RPMI8226 (cell line): ENCODE measurements at regions not wholly inside any gene's neighbourhood (a gene's known extent, or its start where the extent isn't known, plus 50 kb on each side); places are given as distances from the start of the nearest gene placed in this dataset.

Experiments
- DNase-seq: peaks from one replicate; pipeline ENCODE4 v3.0.0-alpha.2; 2015

DNA sequence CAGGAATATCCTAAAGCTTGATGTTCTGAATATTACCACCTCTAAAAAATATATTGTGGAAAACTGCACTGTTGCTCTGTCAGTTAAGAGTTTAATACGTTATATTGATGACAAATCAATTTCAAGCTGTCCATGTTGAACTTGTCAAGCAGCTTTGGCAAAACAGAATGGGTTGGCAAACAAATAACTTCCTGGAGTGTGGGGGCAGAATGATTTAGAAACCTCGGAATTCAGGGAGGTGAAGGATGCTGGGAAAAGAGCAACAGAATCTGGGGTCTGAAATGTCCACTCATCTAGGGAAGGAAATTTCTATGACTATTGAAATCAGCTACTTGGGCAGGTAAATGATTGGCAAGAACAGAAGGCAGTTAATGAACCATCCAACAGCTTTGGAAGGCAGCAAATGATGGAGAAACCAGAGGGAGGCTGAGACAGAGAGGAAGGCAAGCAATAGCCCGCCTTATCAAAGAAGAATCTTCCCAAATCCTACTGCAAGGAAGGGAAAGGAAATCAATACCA lies 95.1 kb upstream of the PALS2 start:
- DNase-seq, result no peak

DNA sequence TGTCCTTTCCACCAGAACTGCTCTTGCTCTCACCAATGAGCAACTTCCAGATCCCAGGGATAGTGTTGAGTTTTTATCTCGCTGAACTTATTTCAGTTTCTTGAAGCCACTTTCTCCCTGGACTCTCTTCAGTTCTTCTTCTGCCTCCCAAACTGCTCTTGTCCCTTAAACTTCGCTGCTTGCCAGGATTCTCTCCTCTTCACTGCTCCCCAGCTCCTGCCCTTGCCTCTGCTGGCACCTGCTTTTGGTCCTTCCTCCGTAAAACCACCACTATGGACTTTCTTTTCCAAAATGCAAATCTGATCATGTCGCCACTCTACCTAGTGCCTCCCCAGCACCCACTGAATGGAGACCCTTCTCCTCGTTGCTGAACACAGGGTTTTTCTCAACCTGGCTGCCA lies 92.8 kb upstream of the PALS2 start:
- no peak for DNase-seq

DNA sequence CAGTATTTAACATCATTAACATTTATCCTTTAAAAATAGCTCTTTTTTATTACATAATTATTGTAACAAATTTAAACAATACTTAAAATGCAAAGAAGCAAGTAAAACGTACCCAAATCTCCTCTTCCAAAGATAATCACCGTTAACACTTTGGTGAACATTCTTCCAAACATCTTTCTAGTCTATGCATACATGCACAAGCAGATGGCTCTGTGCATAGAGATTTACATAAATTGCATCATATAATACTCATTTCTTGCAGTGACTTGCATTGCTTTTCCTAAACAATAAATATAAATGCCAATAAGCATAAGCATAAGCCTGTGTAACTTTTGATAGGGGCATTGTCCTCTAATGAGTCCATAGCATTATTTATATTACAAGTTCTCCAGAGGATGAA lies 89.4 kb upstream of the PALS2 start:
- no peak for DNase-seq

DNA sequence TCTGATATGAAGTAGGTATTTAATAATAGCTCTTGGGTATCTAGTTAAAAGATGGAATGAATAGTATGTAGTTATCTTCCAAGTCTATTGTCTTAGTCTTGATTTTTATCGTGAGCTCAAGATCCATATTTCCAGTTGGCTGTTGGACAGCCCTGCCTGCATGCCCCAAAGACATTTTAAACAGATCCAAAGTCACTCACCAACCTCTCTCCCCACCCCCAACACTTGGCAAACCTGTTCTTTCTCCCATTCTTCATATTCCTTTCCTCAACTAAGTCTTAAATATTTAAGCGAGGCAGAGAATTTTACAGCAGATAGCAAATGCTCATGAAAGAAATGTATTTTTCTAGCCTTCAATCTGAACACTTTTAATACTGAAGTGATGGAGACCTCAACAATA lies 80.7 kb upstream of the PALS2 start:
- DNase-seq, result no peak

DNA sequence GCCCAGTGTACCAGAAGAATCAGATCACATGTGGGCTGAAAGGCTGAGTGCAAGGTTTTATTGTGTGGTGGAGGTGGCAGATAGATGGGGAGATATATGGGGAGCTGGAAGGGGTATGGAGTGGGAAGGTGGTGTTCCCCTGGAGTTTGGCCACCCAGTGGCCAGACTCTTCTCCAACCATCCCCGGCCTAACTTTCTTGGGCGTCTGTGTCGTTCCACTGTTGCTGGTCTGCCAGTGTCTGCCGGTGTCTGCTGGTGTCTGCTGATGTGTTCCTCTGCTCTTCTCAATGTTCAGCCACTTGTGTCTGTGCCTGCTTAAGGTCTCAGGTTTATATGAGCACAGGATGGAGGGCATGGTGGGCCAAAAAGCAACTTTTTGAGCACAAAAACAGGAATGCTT lies 78.4 kb upstream of the PALS2 start:
- DNase-seq, result no peak

DNA sequence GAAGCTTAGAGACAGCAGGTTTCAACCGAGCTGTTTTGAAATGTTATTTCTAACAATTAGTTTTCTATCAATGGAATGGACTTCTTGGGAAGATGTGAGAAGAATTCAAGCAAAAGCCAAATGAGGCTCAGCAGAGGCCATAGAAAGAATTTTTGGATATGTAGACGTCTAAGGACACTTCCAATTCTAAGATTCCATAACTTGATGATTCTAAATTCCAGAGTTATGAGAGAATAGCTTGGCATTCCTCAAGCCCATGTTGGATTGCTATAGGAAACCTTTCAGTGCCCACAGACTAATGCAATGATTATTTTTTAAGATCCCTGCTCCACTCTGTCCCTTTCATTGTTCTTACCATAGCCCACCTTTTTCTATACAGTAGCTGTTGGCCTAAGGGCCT lies 77.2 kb upstream of the PALS2 start:
- DNase-seq, result no peak

DNA sequence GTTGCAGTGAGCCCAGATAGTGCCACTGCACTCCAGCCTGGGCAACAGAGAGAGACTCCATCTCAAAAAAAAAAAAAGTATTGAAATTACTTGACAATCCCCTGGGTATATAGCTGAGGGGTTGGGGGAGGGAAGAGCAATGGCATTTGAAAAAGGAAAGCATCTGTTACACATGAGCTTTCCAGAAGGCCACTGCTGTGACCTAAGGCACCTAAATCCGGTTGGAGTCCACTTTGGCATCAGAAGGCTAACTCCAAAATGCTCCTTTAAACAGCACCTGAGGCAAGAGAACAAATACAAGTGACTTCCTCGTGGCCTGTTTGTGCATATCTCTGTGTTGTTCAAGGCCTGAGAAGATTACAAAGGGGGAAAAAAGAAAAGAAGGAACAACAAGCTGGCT lies 74.8 kb upstream of the PALS2 start:
- DNase-seq, result no peak

DNA sequence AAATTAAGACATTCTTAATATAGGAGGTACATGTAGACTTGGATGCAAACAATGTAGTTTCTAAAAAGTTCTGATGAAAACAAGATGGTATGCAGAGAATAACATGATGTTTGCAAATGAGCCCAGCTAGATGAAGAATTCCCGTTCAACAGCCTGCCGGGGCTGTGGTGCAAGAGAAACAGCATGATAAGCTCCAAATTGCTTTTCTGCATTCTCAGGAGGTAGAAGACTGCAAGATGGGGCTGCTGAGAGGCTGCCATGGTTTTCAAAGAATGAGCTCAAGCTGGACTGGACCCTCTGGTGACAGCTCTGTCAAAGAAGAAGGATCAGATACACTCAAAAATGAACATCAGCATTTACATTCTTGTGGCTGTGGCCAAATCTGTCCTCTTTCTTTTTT lies 73.4 kb upstream of the PALS2 start:
- no peak for DNase-seq

DNA sequence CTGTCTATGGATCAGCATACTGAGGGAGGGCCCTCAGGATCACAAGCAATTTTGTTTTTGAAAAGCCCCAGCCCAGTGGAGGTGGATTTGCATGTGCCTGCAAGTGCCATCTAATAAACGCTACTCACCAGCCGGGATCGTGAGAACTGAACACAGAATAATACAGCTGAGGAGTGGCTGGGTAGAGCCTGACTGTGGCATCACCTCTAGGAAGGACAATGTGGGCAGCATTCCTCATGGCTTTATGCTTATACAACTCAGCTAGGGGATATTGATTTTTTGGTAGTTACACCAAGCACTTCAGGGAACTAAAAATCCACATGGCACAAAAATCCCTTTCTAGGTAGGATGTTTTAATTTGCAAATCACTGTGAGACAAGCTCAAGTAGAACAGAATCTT lies 72.7 kb upstream of the PALS2 start:
- DNase-seq, result no peak

DNA sequence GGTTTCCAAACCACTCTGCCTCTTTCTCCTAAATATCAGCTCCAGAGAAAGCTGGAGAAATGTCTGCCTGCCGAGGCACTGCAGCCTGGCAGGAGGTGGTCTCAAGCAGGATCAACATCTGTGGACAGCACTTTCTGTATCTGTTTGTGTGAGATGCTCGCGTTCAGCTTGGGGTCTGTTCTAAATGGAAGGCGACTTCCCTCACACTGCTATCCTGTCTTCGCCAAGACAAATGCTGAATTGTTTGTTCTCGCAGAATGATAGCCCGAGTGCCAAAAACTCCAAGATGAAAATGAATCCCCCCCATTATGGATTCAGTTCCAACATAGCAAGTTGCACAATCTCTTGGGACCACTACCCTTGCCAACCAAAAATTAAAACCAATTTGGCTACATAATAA lies 72.2 kb upstream of the PALS2 start:
- no peak for DNase-seq

DNA sequence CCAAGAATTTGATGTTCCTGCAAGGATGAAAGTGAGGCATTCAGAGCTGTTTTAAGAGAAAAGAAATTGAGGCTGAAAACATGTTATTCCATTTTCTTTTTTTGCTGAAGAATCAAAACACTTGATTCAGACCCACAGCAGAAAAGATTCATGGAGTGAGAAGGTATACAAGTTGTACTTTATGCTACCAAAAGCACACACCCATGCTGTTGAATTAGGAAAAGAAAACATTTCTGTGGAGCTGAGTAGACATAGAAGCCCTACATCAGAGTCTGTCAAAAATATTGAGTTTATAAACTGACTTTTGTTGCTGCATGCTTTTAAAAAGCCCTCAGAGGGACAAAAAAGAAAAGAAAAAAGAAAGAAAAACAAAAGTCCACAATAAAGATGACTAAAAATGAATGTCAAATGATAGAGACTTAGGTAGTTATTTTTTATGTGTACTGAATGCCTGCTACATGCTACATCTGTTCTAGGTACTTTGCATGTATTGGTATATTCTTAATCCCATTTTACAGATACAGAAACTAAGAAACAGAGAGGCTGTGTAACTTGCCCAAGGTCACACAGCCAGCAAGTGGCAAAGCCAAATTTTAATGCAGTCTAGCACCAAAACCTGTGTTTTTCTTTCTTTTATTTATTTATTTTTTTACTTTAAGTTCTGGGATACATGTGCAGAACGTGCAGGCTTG lies 71.7 kb upstream of the PALS2 start:
- no peak for DNase-seq

DNA sequence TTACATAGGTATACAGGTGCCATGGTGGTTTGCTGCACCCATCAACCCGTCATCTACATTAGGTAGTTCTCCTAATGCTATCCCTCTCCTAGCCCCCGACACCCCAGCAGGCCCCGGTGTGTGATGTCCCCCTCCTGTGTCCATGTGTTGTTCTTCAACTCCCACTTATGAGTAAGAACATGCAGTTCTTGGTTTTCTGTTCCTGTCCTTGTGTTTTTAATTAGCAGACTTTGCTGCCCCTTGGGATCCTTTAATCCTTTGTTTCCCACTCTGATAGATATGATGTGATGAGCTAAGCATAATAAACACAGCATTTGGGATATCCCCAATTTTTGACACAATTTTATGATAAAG lies 71.1 kb upstream of the PALS2 start:
- DNase-seq, result no peak

DNA sequence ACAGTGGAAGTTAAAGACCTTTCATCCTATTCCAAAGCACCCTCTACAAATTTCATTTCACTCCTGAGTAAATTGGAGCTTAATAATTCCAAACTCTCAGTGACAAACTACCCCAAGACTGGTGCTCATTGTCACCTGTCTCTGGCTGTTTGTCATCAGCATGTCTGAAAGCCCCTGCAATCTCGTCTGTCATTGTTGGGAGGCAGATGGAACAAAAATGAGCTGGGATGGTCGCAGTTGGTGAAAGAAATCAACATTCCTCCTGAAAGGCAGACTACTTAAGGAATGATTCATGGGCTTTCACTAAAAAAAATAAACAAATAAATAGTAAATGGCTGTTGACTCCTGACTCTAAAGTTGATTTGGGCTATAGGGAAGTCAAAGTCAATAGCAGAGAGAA lies 69.7 kb upstream of the PALS2 start:
- no peak for DNase-seq

DNA sequence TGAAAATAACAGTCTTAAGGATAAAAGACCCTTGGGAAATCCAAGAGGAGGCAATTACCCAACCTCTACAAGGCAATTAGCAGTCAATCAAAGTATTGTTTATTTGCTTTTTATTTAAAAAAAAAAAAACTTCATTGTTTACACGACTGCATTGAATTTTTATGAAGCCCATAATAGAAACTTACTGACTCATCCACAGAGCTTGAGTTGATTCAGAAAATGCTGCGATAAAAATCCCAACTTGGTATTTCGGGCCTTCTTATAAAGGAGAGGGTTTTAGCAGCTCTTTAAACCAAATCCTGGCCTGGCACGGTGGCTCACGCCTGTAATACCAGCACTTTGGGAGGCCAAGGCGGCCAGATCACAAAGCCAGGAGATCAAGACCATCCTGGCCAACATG lies 69.2 kb upstream of the PALS2 start:
- no peak for DNase-seq

DNA sequence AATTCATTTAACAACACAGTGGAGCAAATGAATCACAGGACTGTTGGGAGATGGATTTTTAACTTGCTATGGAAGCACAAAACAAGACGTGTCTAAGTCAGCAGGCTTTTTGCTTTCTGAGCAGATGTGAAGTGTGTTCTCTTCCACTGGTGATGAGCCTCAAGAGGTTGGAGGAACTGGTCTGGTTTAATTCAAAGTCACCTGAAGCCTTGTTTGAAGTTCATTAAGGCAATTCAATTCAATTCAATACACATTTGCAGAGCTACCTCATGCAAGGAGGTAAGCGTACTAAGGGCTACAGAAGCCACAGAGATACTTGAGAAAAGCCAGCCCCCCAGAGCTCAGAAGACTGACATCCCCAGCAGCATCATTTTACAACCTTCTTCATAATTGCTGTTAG lies 68.4 kb upstream of the PALS2 start:
- DNase-seq, result no peak

DNA sequence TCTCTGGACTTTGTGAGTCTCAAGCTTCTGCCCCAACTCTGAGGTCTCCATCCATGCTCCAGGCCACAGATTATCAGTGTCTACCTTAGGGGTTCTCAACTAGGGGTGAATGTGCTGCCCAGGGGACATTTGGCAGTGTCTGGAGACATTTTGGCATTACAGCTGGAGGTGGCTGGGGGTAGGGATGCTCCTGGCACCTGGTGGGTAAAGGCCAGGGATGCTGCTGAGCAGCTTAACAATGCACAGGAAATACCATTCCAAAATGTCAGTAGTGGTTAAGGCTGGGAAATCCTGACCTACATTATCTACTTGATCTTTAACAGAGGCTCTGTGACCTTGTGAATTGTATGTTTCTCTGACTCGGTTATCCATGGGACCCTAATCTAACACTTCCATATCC lies 67.3 kb upstream of the PALS2 start:
- no peak for DNase-seq

DNA sequence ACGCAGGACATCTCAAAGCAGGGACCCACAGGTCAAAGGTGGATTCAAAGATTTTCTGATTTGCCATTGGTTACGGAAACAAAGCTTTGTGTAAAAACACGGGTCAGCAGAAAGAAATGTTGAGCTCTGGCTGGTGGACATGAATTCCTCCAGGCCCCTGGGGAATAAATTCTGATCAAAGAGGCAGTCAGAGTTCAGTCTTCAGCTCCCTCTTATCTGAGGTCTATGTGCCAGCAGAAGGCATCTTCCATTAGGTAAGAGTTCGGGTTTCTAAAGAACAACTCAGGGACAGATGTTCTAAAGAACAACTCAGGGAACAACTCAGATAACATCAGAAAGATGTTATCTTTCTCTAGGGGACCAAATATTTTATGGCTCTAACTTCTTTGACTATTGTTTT lies 64.9 kb upstream of the PALS2 start:
- no peak for DNase-seq

DNA sequence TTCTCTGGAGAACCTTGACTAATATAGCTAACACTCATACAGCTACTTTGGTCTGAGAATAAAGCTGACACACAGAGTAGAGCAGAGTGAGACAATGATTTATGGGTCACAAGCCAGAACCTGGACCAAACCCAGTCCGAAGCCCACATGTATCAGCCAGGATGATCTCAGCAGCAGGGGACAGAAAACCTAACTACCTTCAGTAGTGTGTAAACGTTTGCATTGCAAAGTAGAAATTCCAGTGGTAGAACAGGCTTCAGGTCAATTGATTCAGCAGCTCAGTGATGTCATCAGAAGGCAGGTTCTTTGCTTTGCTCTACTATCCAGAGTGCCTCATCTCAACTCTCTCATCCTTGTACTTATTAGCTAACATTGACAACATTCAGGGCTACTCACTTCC lies 62.5 kb upstream of the PALS2 start:
- no peak for DNase-seq

DNA sequence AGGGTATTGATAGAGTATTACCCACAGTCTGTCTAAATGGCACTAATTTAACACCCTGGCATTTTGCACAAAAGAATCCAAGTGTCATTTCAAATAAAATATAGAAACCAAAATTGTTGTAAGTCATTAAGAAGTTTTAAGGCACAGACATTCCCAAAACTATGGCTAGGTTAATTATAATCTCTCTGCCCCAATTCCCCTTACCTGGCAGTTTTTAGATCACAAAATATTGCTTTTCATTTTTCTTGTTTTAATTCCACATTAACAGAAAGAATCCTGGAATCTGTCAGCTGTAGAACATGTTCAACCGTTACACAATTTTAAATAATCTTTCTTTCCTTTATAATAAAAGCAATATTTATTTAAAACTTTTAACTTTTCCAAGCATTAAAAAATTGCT lies 56.1 kb upstream of the PALS2 start:
- no peak for DNase-seq

DNA sequence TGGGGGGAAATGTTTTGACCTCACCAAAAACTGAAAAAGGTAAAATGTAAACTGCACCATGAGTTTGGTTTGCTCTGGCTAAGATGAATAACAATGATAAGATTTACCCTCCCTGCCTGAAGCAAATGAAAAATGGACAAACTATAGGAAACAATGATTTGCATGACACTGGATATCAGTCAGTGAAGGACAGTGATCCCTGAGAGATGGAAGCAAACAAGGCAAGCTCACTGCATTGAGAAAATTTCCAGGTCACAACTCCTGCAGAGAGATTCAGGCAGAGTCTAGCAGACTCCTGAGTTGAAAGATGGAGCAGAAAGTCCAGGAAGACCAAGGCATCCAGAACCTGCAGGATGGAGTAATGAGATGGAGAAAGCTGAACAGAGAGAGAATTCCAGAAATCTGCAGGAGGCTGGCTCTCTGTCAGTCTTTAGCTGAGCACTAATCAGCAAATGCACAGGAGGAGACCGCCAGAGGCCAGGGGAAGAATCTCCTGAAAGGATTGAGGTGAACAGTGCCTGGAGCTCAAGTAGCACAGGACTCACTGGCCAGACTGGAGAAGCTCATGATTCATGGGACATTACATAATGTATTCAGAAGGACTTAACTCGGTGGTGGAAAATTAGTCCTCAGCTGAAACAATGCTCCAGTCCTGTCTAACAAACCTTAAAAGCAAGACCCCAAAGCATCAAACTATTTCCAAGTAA lies 51.2 kb upstream of the PALS2 start:
- DNase-seq, result no peak
